ENCODE measurements at regions not wholly inside any gene's neighbourhood (a gene's known extent, or its start where the extent isn't known, plus 50 kb on each side); places are given as distances from the start of the nearest gene placed in this dataset.

DNA sequence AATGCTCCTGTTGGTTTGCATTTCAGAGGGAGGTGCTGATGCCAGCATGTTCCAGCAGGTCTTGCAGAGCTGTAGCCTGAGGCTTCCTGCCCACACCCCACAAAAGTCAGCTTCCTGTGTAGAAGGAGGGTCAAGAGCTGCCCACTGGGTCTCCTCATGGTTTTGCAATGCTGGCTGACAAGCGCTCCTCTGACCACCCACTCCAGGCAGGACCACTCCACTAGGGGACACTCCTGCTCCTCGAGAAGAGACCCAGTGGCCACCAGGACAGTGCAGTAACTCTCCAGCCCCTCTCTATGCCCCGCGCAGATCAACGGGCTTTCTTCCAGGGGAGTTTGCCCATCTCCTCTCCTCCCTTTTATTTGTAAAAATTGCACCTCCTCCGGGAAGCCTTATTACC, 72.9 kb upstream of the UQCRFS1 start:
- TF ChIP-seq, protein P1, sequence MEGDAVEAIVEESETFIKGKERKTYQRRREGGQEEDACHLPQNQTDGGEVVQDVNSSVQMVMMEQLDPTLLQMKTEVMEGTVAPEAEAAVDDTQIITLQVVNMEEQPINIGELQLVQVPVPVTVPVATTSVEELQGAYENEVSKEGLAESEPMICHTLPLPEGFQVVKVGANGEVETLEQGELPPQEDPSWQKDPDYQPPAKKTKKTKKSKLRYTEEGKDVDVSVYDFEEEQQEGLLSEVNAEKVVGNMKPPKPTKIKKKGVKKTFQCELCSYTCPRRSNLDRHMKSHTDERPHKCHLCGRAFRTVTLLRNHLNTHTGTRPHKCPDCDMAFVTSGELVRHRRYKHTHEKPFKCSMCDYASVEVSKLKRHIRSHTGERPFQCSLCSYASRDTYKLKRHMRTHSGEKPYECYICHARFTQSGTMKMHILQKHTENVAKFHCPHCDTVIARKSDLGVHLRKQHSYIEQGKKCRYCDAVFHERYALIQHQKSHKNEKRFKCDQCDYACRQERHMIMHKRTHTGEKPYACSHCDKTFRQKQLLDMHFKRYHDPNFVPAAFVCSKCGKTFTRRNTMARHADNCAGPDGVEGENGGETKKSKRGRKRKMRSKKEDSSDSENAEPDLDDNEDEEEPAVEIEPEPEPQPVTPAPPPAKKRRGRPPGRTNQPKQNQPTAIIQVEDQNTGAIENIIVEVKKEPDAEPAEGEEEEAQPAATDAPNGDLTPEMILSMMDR (IDR thresholded peaks at IDR 0.05) = no peak
- TF ChIP-seq EZH2 (IDR thresholded peaks at IDR 0.05; ENCODE audit: borderline replicate concordance, insufficient read depth, low read depth, low read length, poor library complexity, severe bottlenecking) = no peak
